Panc1 (cell line): ENCODE measurements at regions not wholly inside any gene's neighbourhood (a gene's known extent, or its start where the extent isn't known, plus 50 kb on each side); places are given as distances from the start of the nearest gene placed in this dataset.

Source experiments
- ATAC-seq: fragments of 200-7000 bp; cut with Tn5 transposase; 2 replicates; pipeline ENCODE4 v1.9.1; 2020; ENCODE audit warnings: mild to moderate bottlenecking, moderate library complexity
- BruUV-seq: library from RNA; stranded (reverse); fragments of 400-500 nt; replicated peaks from 2 replicates; lab custom pipeline; 2021; lab: Mats Ljungman, UMichigan
- CTCF ChIA-PET: fragments of 300-600 bp; sonication (Branson Sonifier 250); formaldehyde crosslinking; loops from one replicate; lab custom pipeline; 2022; ENCODE audit warnings: antibody characterized with exemption; lab: Charles Lee
- POLR2A ChIA-PET: fragments of 300-600 bp; sonication (Branson Sonifier 250); formaldehyde crosslinking; loops from one replicate; lab custom pipeline; 2022; ENCODE audit warnings: antibody characterized with exemption; lab: Charles Lee
- DNase-seq: peaks from one replicate; pipeline ENCODE4 v3.0.0-alpha.2; 2010; ENCODE audit warnings: low read depth, low spot score
- H3K27ac ChIP-seq: 2 replicates; pipeline ENCODE4 v1.5.1; 2011; ENCODE audit warnings: mild to moderate bottlenecking, low read length, inconsistent platforms
- H3K27me3 ChIP-seq: fragments of 200-500 bp; sonication (Bioruptor generic); 2 replicates; pipeline ENCODE4 v1.6.0; 2014; ENCODE audit warnings: low read length, inconsistent platforms; ENCODE audit not compliant: control insufficient read depth, insufficient read depth
- H3K36me3 ChIP-seq: fragments of 200-500 bp; sonication (Bioruptor generic); 2 replicates; pipeline ENCODE4 v1.5.1; 2014; ENCODE audit warnings: inconsistent platforms, mild to moderate bottlenecking, low read length, moderate library complexity; ENCODE audit not compliant: control insufficient read depth, insufficient read depth
- H3K4me1 ChIP-seq: 2 replicates; pipeline ENCODE4 v1.5.1; 2011; ENCODE audit warnings: inconsistent platforms, mild to moderate bottlenecking, low read length, moderate library complexity; ENCODE audit not compliant: control insufficient read depth, insufficient read depth
- H3K4me3 ChIP-seq, 2 experiments: 2 replicates each; pipeline ENCODE4 v1.5.1; 2011 to 2012; ENCODE audit warnings: low read depth in 2 of 2, low read length in 2 of 2, mild to moderate bottlenecking in 2 of 2, inconsistent platforms in 1 of 2, moderate library complexity in 1 of 2
- H3K9me3 ChIP-seq: fragments of 200-500 bp; sonication (Bioruptor generic); 2 replicates; pipeline ENCODE4 v1.5.1; 2014; ENCODE audit warnings: low read depth, mild to moderate bottlenecking, inconsistent platforms, low read length, moderate library complexity; ENCODE audit not compliant: control insufficient read depth, insufficient read depth
- POLR2AphosphoS5 ChIP-seq: IDR thresholded peaks from 2 replicates; pipeline ENCODE4 v1.6.1; 2012; ENCODE audit warnings: mild to moderate bottlenecking, low read depth, low read length, moderate library complexity
- SIN3A ChIP-seq: IDR thresholded peaks from 2 replicates; pipeline ENCODE4 v1.6.1; 2012; ENCODE audit warnings: low read depth, mild to moderate bottlenecking, low read length, moderate library complexity, borderline replicate concordance; ENCODE audit not compliant: insufficient read depth
- TCF7L2 ChIP-seq: IDR thresholded peaks from 2 replicates; pipeline ENCODE4 v1.6.1; 2011; ENCODE audit warnings: mild to moderate bottlenecking, low read depth, low read length, inconsistent platforms
- in situ Hi-C: cut with HindIII; loops from 2 replicates; pipeline ENCODE4 v1.10.0; 2016; ENCODE audit warnings: low sequenced_read_pairs, low pct_unique_long_range_greater_than_20kb
- intact Hi-C: fragments of 100-400 bp; cut with micrococcal nuclease; formaldehyde crosslinking; loops from one replicate; pipeline ENCODE4 v1.10.0; 2022; ENCODE audit not compliant: unreplicated experiment
- TF ChIP-seq, protein P1 (sequence below), 2 experiments: IDR thresholded peaks; 2 replicates each; pipeline ENCODE4 v1.6.1; 2011 to 2012; ENCODE audit warnings: low read depth in 2 of 2, control low read depth in 1 of 2, low read length in 1 of 2, mild to moderate bottlenecking in 1 of 2, moderate library complexity in 1 of 2; ENCODE audit not compliant: insufficient read depth in 1 of 2
- TF ChIP-seq, protein P2 (sequence below): fragments of 450-650 bp; IDR thresholded peaks from 2 replicates; pipeline ENCODE4 v1.5.1; 2017; ENCODE audit warnings: mild to moderate bottlenecking

DNA sequence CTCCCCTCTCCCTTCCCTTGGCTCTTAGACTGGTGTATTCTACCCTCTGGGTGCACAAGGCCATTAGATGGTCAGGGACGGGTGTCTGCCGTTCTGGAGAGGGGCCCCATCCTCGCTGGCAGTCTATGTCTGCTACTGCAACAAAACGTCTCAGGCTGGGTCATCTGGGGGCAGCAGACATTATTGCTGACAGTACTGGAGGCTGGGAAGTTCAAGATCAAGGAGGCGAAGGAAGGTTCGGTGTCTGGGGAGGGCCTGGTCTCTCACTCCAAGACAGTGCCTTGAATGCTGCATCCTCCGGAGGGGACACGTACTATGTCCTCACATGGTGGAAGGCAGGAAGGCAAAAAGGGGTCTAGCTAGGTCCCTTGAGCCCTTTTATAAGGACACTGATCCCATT, 93.4 kb upstream of the COL5A1 start:
- ChIA-PET POLR2A (no interaction called here), CTCF (no interaction called here)
- no peak overlapping the region for H3K27ac ChIP-seq
- H3K27me3 ChIP-seq: no peaks in the 10 kb centered on the region
- H3K4me3 ChIP-seq: no peak overlapping the region
- H3K9me3 ChIP-seq: no peaks in the 10 kb centered on the region
- in situ Hi-C loops (no loop called here), intact Hi-C loops (no loop called here)
- TF ChIP-seq, protein P1, sequence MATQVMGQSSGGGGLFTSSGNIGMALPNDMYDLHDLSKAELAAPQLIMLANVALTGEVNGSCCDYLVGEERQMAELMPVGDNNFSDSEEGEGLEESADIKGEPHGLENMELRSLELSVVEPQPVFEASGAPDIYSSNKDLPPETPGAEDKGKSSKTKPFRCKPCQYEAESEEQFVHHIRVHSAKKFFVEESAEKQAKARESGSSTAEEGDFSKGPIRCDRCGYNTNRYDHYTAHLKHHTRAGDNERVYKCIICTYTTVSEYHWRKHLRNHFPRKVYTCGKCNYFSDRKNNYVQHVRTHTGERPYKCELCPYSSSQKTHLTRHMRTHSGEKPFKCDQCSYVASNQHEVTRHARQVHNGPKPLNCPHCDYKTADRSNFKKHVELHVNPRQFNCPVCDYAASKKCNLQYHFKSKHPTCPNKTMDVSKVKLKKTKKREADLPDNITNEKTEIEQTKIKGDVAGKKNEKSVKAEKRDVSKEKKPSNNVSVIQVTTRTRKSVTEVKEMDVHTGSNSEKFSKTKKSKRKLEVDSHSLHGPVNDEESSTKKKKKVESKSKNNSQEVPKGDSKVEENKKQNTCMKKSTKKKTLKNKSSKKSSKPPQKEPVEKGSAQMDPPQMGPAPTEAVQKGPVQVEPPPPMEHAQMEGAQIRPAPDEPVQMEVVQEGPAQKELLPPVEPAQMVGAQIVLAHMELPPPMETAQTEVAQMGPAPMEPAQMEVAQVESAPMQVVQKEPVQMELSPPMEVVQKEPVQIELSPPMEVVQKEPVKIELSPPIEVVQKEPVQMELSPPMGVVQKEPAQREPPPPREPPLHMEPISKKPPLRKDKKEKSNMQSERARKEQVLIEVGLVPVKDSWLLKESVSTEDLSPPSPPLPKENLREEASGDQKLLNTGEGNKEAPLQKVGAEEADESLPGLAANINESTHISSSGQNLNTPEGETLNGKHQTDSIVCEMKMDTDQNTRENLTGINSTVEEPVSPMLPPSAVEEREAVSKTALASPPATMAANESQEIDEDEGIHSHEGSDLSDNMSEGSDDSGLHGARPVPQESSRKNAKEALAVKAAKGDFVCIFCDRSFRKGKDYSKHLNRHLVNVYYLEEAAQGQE (IDR thresholded peaks at IDR 0.05; ENCODE audit: insufficient read depth in 1 of 2, low read depth in 2 of 2, low read length in 1 of 2): no peak
- TF ChIP-seq, protein P2, sequence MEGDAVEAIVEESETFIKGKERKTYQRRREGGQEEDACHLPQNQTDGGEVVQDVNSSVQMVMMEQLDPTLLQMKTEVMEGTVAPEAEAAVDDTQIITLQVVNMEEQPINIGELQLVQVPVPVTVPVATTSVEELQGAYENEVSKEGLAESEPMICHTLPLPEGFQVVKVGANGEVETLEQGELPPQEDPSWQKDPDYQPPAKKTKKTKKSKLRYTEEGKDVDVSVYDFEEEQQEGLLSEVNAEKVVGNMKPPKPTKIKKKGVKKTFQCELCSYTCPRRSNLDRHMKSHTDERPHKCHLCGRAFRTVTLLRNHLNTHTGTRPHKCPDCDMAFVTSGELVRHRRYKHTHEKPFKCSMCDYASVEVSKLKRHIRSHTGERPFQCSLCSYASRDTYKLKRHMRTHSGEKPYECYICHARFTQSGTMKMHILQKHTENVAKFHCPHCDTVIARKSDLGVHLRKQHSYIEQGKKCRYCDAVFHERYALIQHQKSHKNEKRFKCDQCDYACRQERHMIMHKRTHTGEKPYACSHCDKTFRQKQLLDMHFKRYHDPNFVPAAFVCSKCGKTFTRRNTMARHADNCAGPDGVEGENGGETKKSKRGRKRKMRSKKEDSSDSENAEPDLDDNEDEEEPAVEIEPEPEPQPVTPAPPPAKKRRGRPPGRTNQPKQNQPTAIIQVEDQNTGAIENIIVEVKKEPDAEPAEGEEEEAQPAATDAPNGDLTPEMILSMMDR: no peak
- TF ChIP-seq SIN3A: no peak
- TF ChIP-seq POLR2AphosphoS5: no peak
- no peaks in the 10 kb centered on the region; the same call in 1 of the 2 replicates for H3K4me1 ChIP-seq
- ATAC-seq (no peak), DNase-seq (no peak)
- BruUV-seq: no TSS peak
- H3K36me3 ChIP-seq: no peaks in the 10 kb centered on the region

DNA sequence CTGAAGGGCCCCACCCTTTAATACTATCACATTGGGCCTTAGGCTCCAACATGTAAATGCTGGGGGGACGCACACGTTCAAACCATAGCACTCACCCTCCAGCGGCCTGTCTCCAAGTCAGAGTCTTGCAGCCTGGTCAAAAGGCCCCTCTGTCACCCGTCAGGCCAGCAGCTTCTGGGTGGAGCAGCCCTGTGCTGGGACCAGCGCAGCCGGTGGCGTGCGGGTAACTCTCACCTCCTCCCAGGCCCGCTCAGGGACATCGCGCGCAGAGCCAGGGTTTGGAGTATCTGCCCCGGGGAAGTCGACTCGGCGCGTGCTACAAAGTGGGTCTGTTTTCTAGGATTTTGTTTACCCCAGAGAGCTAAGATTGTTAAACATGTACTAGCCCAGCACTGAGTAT, 93.0 kb upstream of the COL5A1 start:
- intact Hi-C loops: no loop called here
- in situ Hi-C loops: no loop called here
- no peaks in the 10 kb centered on the region for H3K36me3 ChIP-seq
- BruUV-seq: no TSS peak
- H3K9me3 ChIP-seq: no peaks in the 10 kb centered on the region
- ChIA-PET CTCF (no interaction called here), POLR2A (no interaction called here)
- no peak overlapping the region for H3K27ac ChIP-seq
- H3K27me3 ChIP-seq: no peaks in the 10 kb centered on the region
- TF ChIP-seq TCF7L2 (no peak), POLR2AphosphoS5 (no peak)
- TF ChIP-seq, protein P2: no peak
- DNase-seq (no peak), ATAC-seq (no peak)
- H3K4me3 ChIP-seq: no peak overlapping the region
- no peaks in the 10 kb centered on the region; the same call in 1 of the 2 replicates for H3K4me1 ChIP-seq

DNA sequence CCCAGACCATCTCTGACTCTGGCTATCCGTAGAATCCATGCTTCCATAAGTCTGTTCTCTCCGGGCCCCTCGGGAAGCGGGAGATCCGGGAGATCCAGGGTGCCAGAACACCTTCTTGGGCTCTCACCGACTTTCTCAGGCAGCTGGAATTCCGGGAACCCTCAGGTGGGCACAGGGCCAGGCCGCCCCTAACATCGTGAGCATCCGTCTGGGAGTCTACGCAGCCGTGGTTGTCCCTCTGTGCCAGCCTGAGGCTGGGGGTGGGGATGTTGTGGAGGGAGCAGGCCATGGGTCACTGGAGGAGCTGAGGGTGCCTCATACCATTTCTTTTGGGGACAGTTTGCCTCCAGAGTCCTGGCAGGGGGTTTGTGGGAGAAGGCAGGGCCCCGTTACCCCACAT, 92.3 kb upstream of the COL5A1 start:
- ChIA-PET CTCF (no interaction called here), POLR2A (no interaction called here)
- Histone ChIP-seq H3K27ac (no peak overlapping the region), H3K4me3 (no peak overlapping the region), H3K9me3 (no peaks in the 10 kb centered on the region), H3K4me1 (no peaks in the 10 kb centered on the region; the same call in 1 of the 2 replicates), H3K36me3 (no peaks in the 10 kb centered on the region), H3K27me3 (no peaks in the 10 kb centered on the region)
- BruUV-seq: no TSS peak
- intact Hi-C loops (no loop called here), in situ Hi-C loops (no loop called here)
- TF ChIP-seq, protein P1 (IDR thresholded peaks at IDR 0.05; ENCODE audit: insufficient read depth in 1 of 2, low read depth in 2 of 2, low read length in 1 of 2): no peak
- TF ChIP-seq, protein P2: no peak
- TF ChIP-seq TCF7L2 (no peak), POLR2AphosphoS5 (no peak), SIN3A (no peak)
- DNase-seq (no peak), ATAC-seq (no peak)
